GM21723 (cell line): ENCODE measurements at regions not wholly inside any gene's neighbourhood (a gene's known extent, or its start where the extent isn't known, plus 50 kb on each side); places are given as distances from the start of the nearest gene placed in this dataset.

Experiments
- ATAC-seq: cut with Tn5 transposase; IDR thresholded peaks from one replicate; pipeline ENCODE4 v1.9.1; 2021; ENCODE audit warnings: mild to moderate bottlenecking, moderate library complexity; ENCODE audit not compliant: unreplicated experiment

- no peak for ATAC-seq
These were observed 196.9 kb upstream of the PLET1 start for GRCh38 chr11:112457532-112457931.

- ATAC-seq = no peak
These were observed 198.3 kb upstream of the PLET1 start for GRCh38 chr11:112459001-112459400.

- no peak for ATAC-seq
These were observed 199.5 kb upstream of the PLET1 start for GRCh38 chr11:112460141-112460540.

GRCh38 chr11:112464949-112465348 lies 204.3 kb upstream of the PLET1 start:
- no peak for ATAC-seq

GRCh38 chr11:112465433-112466024 lies 204.9 kb upstream of the PLET1 start:
- no peak for ATAC-seq

GRCh38 chr11:112467721-112468120 lies 207.1 kb upstream of the PLET1 start:
- no peak for ATAC-seq

- no peak for ATAC-seq
These were observed 208.7 kb upstream of the PLET1 start for GRCh38 chr11:112469376-112469775.

- ATAC-seq = no peak
These were observed 209.7 kb upstream of the PLET1 start for GRCh38 chr11:112470355-112470754.

- no peak for ATAC-seq
These were observed 211.1 kb upstream of the PLET1 start for GRCh38 chr11:112471731-112472130.

GRCh38 chr11:112477152-112477551 lies 216.5 kb upstream of the PLET1 start:
- no peak for ATAC-seq

GRCh38 chr11:112477581-112478317 lies 217.1 kb upstream of the PLET1 start:
- ATAC-seq = no peak

GRCh38 chr11:112478806-112479205 lies 218.1 kb upstream of the PLET1 start:
- no peak for ATAC-seq

- no peak for ATAC-seq
These were observed 220.8 kb upstream of the PLET1 start for GRCh38 chr11:112481431-112481830.

- ATAC-seq = no peak
These were observed 221.2 kb upstream of the PLET1 start for GRCh38 chr11:112481893-112482292.

- no peak for ATAC-seq
These were observed 224.6 kb upstream of the PLET1 start for GRCh38 chr11:112485280-112485679.

- ATAC-seq = no peak
These were observed 237.2 kb upstream of the PLET1 start for GRCh38 chr11:112497826-112498225.

- no peak for ATAC-seq
These were observed 238.0 kb upstream of the PLET1 start for GRCh38 chr11:112498701-112499100.

GRCh38 chr11:112499153-112499880 lies 238.7 kb upstream of the PLET1 start:
- no peak for ATAC-seq

GRCh38 chr11:112499881-112500204 lies 239.2 kb upstream of the PLET1 start:
- ATAC-seq = no peak

- no peak for ATAC-seq
These were observed 242.8 kb upstream of the PLET1 start for GRCh38 chr11:112503410-112503809.

- ATAC-seq = no peak
These were observed 243.4 kb upstream of the PLET1 start for GRCh38 chr11:112504056-112504455.

GRCh38 chr11:112506852-112507251 lies 246.2 kb upstream of the PLET1 start:
- no peak for ATAC-seq
